ENCODE measurements at regions not wholly inside any gene's neighbourhood (a gene's known extent, or its start where the extent isn't known, plus 50 kb on each side); places are given as distances from the start of the nearest gene placed in this dataset.
"Not testable (repeated sequence)": the region's sequence is repeated elsewhere in the genome, so short reads cannot be mapped to it uniquely, and the experiment has no call there.

DNA sequence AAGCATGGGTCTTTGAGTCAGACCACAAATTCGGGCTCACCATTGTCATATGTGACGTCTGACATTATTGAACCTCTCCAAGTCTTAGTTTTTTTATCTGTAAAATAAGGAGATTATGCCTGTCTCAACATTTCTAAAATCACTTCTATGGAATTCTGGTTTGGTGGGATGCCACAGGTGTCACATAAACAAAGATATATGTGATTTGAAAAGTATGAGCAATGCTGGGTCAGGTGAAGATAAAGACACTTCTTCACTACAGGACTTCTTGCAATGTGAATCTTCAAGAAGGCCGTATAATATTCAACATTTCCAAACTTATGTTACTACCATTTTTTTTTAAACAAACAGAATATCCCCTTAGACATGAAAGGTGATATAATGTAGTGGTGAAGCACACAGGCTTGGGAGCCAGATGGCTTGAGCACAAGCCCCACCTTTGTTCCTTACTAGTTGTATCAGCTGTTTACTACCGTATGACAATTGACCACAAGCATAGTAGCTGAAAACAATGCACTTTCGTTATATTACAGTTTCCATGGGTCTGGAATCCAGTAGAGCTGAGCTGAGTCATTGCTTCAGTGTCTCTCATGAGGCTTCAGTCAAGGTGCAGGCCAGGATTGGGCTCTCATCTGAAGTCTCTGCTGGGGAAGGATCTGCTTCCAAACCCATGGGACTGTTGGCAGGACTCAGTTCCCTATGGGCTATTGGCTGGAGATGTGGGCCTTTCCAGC lies 87.7 kb downstream of the UTP18 start:
- no peak for DNase-seq

DNA sequence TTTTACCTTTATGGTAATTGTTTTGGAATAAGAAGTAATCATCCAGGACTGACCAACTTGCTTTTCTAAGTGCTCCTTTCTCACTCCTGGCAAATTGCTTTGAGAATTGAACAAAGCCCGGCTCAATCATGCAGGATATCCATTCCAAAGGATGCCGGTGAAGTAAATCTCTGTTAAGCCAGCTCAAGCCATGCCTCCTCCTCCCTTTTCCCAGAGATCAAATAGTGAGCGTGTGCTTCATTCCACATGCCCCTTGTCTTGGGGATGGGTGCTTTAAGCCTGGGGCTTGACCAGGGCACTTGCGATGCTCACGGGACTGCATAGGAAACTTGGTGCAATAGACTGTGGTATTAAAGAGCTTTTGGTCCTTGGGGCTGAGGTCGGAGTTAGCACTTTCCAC lies 90.7 kb downstream of the UTP18 start:
- no peak for DNase-seq

DNA sequence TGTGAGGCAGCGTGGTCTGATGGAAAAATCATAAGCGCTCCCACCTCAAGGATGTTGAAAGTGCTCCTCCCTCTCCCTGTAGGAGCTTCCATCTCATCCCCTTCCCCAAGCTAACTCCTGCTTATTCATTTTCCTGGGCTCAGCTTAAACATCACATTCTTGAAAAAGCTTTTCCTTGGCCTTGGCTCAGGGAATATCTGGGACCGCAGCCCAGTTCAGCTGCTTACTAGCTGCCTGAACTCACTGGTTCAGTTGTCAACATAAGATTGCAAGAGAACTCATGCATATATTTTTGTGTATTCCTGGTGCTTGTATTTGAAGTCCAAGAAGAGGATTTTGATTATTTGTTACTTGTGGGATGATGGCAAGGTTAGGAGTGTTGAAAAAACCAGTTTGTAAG lies 91.5 kb downstream of the UTP18 start:
- no peak for DNase-seq

DNA sequence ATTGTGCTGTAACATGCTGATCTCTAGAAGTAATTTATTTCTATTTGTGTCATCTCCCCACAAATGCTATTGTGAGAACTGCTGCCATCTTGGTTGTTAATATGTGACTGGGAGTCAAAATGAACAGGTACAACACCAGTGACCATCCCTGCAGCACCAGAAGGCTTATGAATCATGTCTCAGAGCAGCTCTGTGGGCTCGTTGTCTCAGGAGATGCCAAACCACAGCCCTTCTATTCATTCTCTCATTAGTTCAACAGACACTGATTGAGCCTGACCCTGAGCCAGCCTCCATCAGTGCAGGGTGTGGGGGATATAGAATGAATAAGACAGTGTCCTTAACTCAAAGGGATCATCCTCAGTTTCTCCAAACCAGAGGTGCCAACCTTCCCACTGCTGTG lies 92.5 kb downstream of the UTP18 start:
- no peak for DNase-seq

DNA sequence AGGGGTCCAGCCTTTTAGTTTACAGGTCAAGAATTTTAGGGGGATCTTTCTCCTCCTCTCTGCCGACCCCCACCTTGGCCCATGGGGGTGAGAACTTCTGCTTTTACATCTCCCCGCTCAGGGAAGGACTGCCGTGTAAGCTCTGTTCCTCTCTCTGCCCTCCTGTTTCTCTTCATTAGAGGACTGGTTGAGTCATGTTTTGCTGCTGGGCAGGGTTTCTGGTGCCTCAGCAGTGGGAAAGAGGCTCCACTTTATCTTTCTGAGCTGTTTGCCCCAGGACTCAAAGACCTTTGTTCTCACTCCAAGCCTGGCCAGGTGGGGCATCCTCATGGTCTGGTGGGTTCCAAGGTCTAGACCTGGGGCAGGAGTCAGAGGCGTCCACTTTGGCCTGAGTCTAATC lies 93.0 kb downstream of the UTP18 start:
- no peak for DNase-seq

DNA sequence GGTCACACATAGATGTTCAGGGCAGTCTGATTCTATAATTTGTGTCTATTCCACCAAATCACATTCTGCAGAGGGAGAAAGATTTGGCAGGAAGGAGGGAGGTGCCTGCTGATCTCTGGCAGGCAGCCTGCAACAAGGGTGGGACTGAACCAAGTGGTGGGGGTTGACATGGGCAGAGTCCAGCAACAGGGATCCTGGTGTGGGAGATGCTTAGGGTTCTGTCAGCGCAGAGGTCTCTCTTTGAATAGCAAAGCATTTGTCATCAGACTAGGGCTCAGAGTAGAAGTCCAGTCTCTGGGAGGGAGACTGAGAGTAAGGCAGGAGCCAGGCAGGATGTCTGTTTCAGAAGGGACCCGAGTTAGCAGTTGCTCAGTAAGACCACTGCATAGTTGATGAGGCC lies 94.6 kb downstream of the UTP18 start:
- DNase-seq: no peak

DNA sequence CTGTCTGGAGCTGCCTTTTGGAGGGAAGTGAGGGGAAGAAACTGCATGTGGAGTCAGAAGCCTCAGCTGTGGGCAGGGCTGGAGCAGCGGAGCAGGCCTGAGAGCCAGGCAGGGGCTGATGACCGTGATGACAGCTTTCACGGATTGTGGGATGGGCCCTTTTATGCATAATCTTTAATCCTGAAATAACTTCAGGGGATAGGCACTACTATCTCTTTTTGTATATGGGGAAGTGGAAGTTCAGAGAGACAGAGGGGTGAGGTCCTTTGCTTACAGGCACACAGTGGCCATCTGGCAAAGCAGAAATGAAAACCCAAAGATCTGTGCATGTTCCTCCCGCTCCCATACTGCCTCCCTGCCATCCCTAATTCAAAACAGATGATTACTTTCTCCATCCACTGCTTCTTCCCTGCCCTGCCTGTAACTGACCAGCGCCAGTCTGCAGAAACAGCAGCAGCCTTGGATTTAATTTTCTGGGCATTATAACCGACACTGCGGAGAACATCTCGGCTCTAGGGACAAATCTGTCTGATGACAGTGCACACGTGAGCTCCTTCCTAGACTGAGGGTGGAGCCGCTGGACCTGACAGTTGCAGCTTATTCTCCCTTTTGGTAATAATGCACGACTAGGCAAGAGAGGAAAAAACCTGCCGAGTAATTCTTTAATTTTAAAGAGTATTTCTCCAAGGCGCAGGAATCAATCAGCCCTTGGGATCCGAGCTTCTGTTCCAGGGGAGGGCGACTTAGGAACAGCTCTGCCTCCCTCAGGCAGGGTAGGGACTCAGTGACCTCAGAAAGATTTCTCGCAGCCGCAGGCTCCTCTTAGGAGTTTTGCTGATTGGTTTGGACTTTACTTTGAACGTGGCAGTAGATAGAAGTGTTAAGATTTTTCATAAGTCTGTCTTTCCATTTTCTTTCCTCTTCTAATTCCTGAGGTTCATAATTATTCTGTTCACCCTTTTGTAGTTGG lies 95.4 kb downstream of the UTP18 start:
- DNase-seq: no peak

DNA sequence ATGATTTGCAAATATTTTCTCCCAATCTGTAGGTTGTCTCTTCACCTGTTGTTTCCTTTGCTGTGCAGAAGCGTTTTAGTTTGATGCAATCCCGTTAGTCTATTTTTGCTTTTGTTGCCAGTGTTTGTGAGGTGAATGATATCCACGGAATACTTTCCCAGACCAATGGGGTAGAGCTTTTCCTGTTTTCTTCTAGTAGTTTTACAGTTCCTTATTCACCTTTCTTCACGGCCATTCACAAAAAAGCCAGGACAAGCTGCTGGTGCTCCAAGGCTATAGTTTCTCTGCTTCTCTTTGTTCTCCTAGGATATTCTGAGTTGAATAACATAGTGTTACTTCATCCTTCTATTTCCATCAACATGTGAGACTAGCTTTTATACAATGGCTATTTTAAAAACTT lies 98.7 kb downstream of the UTP18 start:
- no peak for DNase-seq

DNA sequence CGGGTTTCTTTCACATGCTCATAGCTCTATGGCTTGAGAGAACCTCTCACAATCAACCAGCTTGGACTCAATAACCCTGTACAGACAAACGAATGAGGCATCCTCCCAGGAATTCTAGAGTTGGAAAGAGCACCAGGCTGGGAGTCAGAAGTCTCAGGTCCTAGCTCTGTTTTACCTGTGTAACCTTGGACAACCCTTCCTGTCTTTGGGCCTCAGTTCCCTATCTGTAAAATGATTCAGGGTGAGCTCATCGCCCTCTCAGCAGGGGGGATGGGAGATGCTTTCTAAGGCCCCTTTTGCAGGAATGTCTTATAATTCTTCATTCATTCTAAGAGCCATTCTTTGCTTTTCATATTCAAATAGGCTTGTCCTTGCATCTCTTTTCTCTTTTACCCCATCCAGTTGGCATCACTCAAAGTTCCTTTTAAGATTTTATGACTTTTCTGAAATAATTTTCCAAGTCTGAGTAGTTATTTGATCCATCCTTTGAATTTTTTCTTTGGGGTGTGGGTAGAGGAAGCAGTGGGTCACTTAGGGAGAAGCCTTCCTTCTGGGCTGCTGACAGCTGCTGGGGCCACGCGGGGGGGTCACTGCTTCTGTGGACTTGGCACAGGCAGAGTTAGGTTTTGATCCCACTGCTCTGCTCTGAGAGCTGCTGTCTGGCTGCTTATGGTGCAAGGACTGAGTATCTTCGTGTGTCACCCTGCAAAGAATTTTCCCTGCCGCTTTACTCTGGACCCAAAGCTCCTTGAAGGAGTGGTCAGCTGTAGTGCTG lies 102.7 kb downstream of the UTP18 start:
- no peak for DNase-seq

DNA sequence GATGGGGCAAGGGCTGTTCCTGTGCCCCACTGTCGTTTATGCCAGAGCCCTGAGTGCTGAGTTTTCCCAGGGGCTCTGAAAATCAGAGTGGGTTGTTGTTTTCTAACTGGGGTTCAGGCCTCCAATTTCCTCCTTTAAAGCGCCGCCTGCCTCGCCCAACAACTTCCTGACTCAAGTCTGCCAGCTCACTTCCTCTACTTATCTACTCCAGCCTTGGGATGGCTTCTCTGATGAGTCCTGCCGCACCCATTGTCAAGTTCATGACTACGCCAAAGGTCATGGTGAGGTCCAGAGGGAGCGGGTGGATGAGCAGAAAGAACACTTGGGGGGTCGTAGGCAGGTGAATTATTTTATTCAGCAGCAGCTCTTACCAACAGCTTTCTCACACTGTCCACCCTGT lies 104.7 kb downstream of the UTP18 start:
- no peak for DNase-seq

DNA sequence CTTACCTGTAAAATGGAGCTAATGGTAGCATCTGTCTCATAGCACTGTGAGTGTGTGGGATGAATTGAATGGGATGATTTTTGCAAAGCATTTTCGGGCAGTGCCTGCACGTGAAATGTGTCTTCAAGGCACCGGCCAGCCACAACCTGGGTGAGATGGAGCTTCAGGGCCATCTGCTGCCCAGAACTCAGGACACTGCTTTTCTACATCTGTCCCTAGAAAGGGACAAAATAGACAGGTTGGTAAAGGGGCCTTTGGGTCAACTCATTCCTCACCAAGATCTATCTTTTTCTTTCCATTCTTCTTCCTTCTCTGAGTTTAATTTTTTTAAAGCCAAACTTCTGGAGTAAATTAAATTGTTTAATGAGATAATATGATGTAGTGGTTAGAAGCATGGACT lies 106.5 kb downstream of the UTP18 start:
- DNase-seq: no peak

DNA sequence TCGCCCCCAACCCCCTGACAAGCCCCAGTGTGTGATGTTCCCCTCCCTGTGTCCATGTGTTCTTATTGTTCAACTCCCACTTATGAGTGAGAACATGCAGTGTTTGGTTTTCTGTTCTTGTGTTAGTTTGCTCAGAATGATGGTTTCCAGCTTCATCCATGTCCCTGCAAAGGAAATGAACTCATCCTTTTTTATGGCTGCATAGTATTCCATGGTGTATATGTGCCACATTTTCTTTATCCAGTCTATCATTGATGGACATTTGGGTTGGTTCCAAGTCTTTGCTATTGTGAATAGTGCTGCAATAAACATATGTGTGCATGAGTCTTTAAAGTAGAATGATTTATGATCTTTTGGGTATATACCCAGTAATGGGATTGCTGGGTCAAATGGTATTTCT lies 107.5 kb downstream of the UTP18 start:
- not testable (repeated sequence) for DNase-seq

DNA sequence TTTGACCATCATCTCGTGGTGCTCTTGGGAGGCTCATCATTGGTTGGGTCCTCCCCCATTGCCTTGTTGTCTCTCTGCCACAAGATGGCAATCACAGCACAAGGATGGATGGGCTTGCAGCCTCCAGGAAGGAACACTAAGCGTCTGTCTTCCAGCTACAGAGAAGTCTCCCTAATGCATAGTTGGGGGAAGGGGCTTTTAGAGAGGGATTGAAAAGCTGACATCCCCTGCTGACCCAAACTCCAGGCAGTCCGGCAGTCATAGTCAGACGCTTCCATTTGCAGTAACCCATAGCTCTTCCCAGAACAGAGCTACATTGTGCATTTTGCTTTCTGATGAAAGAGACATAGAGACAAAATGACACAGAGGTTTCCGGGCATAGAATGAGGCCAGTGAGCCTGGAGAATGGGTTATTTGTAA lies 111.4 kb downstream of the UTP18 start:
- peak; percentile 61 for DNase-seq

DNA sequence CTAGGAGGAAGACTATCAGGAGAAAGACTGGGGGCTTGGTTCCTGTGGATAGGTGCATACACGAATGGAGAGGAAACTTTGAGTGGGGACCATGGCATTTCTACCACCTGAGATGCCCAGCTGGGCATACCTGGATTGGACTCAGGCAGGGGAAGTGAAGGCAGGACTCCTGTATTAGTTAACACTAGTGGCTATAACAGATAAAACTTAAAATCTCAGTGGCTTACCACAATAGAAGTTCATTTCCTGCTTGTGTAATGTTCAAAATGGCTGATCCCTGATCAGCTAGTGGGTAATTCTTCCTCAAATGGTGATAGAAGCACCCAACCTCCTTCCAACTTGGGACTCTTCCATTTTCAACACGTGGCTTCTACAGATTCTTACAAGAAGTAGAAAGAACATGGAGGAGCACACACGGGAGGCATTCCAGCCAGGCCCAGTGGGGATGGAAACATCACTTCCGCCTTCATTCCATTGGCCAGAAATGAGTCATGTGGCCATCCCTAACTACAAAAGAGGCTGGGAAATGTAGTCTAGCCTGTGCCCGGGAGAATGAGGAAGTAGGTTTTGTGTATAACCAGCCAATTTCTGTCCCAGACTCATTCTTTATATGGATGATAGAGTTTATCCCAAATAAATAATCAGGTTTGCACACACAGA lies 112.1 kb downstream of the UTP18 start:
- DNase-seq: peak; percentile 83

DNA sequence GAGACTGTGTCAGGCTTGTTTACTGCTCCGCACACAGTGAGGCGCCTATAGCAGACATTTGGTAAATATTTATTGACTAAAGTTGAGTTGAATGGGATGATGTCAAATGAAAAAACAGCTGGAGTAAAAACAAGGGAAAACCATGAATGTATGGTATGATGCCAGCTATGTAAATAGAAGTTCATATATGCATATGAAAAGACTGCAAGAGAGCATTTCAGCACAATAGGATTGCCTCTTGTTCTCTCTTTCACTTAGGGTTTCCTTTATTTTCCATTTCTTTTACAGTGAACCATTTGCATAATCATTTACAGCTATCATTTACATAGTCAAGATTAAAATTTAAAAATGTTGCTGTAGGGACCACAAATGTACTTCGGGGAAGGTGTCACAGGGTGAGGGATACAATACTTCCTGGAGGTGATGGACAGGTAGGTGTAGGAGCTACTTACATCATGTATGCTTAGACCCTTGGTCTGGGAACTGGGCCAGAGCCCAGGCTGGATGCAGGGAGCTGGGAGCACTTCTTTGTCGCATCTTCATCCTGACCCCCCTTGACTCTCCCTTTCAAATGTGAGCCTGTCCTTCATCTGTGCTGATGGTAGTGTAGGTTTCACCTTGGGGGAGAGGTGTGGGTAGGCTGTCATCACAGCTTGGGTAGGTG lies 113.3 kb downstream of the UTP18 start:
- DNase-seq: no peak

DNA sequence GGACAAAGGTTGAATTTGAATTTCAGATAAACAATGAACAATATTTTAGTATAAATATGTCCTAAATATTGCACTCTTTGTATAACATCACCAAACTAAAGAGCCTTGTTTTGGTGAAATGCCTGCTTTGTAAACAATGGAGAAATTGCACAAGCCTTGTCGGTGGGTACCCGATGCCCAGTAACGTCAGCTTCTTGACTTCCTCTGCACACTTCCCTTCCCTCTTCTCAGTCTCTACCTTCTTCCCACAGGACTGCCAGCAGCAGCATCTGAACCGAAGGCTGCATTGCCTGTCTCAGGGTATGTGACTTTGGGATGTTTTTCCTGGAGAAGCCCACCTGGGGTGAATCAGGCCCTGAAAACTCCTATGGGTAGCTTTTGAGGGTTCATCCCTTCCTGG lies 113.9 kb downstream of the UTP18 start:
- no peak for DNase-seq

DNA sequence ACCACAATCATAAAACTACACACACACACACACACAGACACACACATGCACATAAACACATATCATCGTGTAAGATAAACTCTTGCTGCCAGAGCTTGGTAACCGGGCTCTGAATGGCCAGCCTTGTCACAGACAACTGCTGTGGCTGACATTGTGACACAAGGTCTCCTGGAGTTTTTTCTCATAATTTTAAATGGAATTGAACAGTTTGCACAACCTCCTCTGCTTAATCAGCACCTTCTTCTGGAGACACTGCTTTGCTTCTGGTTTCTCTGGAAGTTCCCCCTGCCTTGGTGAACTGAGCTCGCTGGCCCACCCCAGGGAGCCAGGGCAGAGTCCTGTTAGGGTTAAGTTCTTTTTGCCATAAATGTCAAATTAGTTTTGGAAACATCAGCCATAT lies 115.4 kb downstream of the UTP18 start:
- no peak for DNase-seq

DNA sequence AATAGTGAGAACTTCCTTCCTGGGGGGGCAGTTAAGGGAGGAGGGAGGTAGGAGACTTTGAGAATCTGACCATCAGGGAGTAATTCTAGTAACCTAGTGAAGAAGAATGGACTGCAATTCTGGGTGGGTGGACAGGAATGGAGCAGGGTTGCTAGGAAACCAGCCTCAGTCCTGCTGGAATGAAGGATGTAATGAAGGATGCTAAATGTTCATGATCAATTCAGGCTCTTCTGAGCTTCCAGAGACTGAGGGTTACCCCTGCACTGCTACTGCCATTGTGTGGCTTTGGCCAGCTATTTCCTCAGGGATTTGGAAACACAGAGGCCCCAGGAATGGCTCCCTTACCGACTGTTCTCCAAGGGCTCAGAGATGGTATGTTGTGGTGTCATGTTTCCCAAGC lies 116.4 kb downstream of the UTP18 start:
- no peak for DNase-seq

DNA sequence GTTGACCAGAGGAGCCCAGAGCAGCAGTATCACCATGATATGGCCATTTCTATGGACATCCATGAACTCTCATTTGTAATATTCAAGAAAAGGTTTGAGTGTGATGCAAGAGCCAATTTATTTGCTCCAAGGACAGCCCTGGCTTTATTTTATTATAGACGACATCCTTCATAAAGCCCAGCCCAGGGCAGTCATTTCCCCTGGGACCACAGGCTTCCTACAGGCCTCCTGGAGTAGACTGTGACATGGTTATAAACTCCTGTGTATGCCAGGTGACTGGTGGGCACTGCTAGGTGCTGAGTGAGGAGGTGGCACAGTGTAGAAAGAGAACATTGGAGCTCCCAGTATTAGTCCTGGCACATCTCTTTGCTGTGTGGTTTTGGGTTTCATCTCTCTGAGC lies 120.9 kb downstream of the UTP18 start:
- no peak for DNase-seq

DNA sequence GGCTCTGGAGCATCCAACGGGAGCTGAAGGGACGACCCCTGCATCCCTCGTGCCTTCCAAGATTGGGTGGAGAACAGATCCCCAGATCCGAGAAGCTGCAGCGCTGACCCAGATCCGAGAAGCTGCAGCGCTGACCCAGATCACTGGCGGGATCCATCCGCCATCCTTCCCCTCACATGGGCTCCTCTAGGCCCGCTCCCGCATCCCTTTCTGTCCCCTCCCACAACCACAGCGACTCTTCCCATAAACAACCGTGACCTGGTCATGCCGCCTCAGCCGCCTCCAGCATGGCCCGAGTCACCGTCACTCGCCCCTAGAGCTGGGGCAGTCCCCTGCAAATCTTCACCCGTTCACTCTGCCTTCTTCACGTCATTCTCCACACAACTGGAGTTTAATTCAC lies 124.9 kb downstream of the UTP18 start:
- no peak for DNase-seq

DNA sequence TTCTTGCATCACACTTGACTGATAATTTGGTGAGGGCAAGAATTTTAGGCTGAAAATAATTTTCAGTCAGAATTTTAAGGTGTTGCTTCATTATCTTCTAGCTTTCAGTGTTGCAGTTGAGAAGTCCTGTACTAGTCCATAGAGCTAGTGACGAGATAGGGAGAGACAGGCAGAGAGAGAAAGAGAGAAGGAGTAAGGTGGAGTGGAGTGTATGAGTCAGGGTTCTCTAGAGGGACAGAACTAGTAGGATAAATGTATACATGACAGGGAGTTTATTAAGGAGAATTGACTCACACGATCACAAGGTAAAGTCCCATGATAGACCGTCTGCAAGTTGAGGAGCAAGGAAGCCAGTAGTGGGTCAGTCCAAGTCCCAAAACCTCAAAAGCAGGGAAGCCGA lies 127.2 kb downstream of the UTP18 start:
- DNase-seq: no peak

DNA sequence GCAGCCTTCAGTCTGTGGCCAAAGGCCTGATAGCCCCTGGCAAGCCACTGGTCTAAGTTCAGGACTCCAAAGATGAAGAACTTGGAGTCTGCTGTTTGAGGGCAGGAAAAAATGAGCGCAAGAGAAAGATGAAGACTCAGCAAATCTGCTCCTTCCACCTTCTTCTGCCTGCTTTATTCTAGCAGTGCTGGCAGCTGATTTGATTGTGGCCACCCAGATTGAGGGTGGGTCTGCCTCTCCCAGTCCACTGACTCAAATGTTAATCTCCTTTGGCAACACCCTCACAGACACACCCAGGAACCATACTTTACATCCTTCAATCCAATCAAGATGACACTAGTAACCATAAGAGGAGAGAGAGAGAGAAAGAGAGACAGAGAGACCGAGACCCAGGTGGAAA lies 127.6 kb downstream of the UTP18 start:
- no peak for DNase-seq

Data from HCEC 1CT (cell line).